ENCODE measurements at regions not wholly inside any gene's neighbourhood (a gene's known extent, or its start where the extent isn't known, plus 50 kb on each side); places are given as distances from the start of the nearest gene placed in this dataset.

- Histone ChIP-seq H3K27me3 (ENCODE audit: control insufficient read depth, insufficient read depth, low read length) (no peaks in the 10 kb centered on the region), H3K36me3 (ENCODE audit: control insufficient read depth, insufficient read depth, low read length) (no peaks in the 10 kb centered on the region), H3K4me3 (ENCODE audit: low read depth, low read length) (no peak overlapping the region)
- no peak for DNase-seq (ENCODE audit: low read depth)
- TF ChIP-seq CTCF (IDR thresholded peaks at IDR 0.05; ENCODE audit: insufficient read depth, low read length, poor library complexity, severe bottlenecking) = no peak
Measured at GRCh38 chr1:208741296-208741695, 497.1 kb upstream of the PLXNA2 start.

GRCh38 chr1:208743361-208743760 is 499.2 kb upstream of the PLXNA2 start:
- no peak overlapping the region for H3K4me3 ChIP-seq (ENCODE audit: low read depth, low read length)
- no peak for TF ChIP-seq CTCF (IDR thresholded peaks at IDR 0.05; ENCODE audit: insufficient read depth, low read length, poor library complexity, severe bottlenecking)
- DNase-seq (ENCODE audit: low read depth) = no peak
- H3K27me3 ChIP-seq (ENCODE audit: control insufficient read depth, insufficient read depth, low read length) = no peaks in the 10 kb centered on the region
- no peaks in the 10 kb centered on the region for H3K36me3 ChIP-seq (ENCODE audit: control insufficient read depth, insufficient read depth, low read length)

DNA sequence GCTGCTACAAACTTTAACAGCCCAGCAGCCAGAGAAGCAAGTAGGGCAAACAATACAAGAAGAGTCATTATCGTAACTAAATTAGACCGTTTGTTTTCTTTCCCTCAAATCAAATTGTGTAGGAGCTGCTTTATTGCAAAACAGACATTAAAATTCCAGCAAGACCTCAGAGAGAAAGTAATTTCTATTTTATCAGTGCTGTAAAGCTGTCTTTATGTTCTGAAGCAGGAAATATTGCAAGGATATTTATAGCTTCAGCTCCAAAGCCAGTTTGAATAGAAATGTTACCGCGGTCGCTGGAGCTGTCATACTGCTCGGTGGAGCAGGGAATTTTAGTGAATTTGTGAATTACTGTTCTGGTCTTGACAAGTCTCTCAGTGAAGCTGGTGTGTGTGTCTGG is 503.8 kb upstream of the PLXNA2 start:
- H3K4me3 ChIP-seq (ENCODE audit: low read depth, low read length) = no peak overlapping the region
- H3K36me3 ChIP-seq (ENCODE audit: control insufficient read depth, insufficient read depth, low read length) = no peaks in the 10 kb centered on the region
- no peak for TF ChIP-seq CTCF (IDR thresholded peaks at IDR 0.05; ENCODE audit: insufficient read depth, low read length, poor library complexity, severe bottlenecking)
- DNase-seq (ENCODE audit: low read depth) = no peak
- no peaks in the 10 kb centered on the region for H3K27me3 ChIP-seq (ENCODE audit: control insufficient read depth, insufficient read depth, low read length)

DNA sequence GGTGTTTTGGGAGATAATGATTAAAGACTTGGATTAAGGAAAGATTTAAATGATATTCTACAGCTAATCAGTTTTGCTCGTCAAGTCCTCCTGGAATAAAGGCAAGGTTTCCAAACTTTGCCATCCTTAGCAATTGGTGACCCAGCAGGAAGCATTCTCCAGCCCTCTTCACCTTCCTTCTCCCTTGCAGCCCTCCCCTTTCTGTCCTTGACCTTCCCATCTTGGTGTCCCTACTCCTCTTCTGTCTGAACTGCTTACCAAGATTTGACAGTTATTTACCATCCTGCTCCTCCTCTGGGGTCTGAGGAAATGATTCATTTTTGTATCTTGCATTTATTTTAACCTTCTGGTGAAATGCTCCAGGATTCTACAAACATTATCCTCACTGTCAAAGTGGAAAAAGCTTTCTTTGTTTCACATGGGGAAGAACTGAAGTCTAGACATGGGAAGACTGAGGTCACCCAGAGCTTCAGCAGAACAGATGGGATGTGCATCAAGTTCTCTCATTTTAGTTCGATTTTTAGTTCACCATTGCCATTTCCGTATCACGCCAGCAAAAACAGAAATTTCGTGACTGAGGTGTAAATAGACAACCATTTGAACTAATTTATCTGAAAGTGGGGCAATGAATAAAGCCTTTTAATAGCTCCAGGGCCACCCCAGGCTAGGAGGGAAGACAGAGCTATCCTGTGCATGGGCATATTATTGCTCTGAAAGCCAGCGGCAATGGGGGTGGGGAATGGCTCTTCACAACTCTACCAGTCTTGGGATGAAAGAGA is 504.4 kb upstream of the PLXNA2 start:
- no peak for DNase-seq (ENCODE audit: low read depth)
- Histone ChIP-seq H3K4me3 (ENCODE audit: low read depth, low read length) (no peak overlapping the region), H3K36me3 (ENCODE audit: control insufficient read depth, insufficient read depth, low read length) (no peaks in the 10 kb centered on the region), H3K27me3 (ENCODE audit: control insufficient read depth, insufficient read depth, low read length) (no peaks in the 10 kb centered on the region)
- TF ChIP-seq CTCF (IDR thresholded peaks at IDR 0.05; ENCODE audit: insufficient read depth, low read length, poor library complexity, severe bottlenecking) = no peak

GRCh38 chr1:208756339-208756981 is 512.3 kb upstream of the PLXNA2 start:
- no peak for DNase-seq (ENCODE audit: low read depth)
- H3K27me3 ChIP-seq (ENCODE audit: control insufficient read depth, insufficient read depth, low read length) = no peaks in the 10 kb centered on the region
- TF ChIP-seq CTCF (IDR thresholded peaks at IDR 0.05; ENCODE audit: insufficient read depth, low read length, poor library complexity, severe bottlenecking) = no peak
- no peak overlapping the region for H3K4me3 ChIP-seq (ENCODE audit: low read depth, low read length)
- no peaks in the 10 kb centered on the region for H3K36me3 ChIP-seq (ENCODE audit: control insufficient read depth, insufficient read depth, low read length)
